ENCODE measurements at regions not wholly inside any gene's neighbourhood (a gene's known extent, or its start where the extent isn't known, plus 50 kb on each side); places are given as distances from the start of the nearest gene placed in this dataset.

DNA sequence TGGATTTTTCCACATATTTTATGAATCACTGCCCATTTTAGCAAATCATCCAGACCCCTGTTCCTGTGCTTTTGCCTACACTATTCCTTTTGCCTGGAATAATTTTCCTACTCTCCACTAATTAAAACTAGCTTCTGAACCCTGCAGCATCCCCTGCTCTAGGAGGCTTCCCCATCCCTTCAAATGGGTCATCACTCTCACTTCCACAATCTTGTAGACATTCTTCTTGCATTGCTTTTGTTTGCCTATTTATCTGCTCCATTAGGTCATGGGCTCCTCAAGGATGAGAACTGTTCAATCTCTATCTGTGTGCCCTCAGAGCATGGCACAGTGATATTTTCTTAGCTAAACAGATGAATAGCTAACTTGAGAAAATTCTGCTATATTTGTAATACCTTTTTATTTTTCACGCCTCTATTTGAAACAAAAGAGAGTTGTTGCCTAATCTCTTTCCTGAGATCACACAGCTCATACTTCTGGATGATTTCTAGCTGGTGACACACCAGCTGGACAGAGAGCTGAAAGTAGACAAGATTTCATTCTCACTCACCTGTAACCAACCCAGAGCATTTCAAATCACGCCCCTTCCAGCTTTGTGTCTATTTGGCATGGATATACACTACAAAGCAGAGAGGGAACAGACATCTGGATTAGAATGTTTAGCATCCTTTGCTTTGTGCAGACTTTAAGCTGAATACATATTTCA lies 466.0 kb downstream of the FOXO1 start:
- TF ChIP-seq ZNF445 (CRISPR knock-in tag; IDR thresholded peaks at IDR 0.05; ENCODE audit: low read depth) (no peak), BRCA1 (IDR thresholded peaks at IDR 0.05) (no peak), BRCA1 (CRISPR knock-in tag; IDR thresholded peaks at IDR 0.05) (no peak), JUNB (CRISPR knock-in tag; conservative IDR thresholded peaks at IDR 0.05) (no peak), BCOR (IDR thresholded peaks at IDR 0.05) (no peak), NBN (IDR thresholded peaks at IDR 0.05; ENCODE audit: low read depth) (no peak), ZEB2 (IDR thresholded peaks at IDR 0.05) (no peak), SIN3B (IDR thresholded peaks at IDR 0.05; ENCODE audit: low read depth) (no peak), RBBP5 (IDR thresholded peaks at IDR 0.05; ENCODE audit: borderline replicate concordance, insufficient read depth, low read length, poor library complexity, severe bottlenecking) (no peak), ESRRA (IDR thresholded peaks at IDR 0.05; ENCODE audit: borderline replicate concordance, low read depth) (no peak), TSC22D4 (tag; IDR thresholded peaks at IDR 0.05) (no peak), GABPB1 (CRISPR knock-in tag; IDR thresholded peaks at IDR 0.05) (no peak)
- TF ChIP-seq, protein P1, sequence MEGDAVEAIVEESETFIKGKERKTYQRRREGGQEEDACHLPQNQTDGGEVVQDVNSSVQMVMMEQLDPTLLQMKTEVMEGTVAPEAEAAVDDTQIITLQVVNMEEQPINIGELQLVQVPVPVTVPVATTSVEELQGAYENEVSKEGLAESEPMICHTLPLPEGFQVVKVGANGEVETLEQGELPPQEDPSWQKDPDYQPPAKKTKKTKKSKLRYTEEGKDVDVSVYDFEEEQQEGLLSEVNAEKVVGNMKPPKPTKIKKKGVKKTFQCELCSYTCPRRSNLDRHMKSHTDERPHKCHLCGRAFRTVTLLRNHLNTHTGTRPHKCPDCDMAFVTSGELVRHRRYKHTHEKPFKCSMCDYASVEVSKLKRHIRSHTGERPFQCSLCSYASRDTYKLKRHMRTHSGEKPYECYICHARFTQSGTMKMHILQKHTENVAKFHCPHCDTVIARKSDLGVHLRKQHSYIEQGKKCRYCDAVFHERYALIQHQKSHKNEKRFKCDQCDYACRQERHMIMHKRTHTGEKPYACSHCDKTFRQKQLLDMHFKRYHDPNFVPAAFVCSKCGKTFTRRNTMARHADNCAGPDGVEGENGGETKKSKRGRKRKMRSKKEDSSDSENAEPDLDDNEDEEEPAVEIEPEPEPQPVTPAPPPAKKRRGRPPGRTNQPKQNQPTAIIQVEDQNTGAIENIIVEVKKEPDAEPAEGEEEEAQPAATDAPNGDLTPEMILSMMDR (IDR thresholded peaks at IDR 0.05 in 2 of 3, conservative IDR thresholded peaks at IDR 0.05 in 1 of 3; ENCODE audit: insufficient read depth in 2 of 3, low read depth in 1 of 3, low read length in 3 of 3), result no peak
- TF ChIP-seq, protein P2, sequence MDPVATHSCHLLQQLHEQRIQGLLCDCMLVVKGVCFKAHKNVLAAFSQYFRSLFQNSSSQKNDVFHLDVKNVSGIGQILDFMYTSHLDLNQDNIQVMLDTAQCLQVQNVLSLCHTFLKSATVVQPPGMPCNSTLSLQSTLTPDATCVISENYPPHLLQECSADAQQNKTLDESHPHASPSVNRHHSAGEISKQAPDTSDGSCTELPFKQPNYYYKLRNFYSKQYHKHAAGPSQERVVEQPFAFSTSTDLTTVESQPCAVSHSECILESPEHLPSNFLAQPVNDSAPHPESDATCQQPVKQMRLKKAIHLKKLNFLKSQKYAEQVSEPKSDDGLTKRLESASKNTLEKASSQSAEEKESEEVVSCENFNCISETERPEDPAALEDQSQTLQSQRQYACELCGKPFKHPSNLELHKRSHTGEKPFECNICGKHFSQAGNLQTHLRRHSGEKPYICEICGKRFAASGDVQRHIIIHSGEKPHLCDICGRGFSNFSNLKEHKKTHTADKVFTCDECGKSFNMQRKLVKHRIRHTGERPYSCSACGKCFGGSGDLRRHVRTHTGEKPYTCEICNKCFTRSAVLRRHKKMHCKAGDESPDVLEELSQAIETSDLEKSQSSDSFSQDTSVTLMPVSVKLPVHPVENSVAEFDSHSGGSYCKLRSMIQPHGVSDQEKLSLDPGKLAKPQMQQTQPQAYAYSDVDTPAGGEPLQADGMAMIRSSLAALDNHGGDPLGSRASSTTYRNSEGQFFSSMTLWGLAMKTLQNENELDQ (CRISPR knock-in tag; IDR thresholded peaks at IDR 0.05; ENCODE audit: borderline replicate concordance), result no peak
